Nephron progenitor cell (in vitro differentiated cells): ENCODE measurements at regions not wholly inside any gene's neighbourhood (a gene's known extent, or its start where the extent isn't known, plus 50 kb on each side); places are given as distances from the start of the nearest gene placed in this dataset.

Experiments
- DNase-seq: peaks from one replicate; pipeline ENCODE4 v3.0.0; 2021
- H3K27ac Mint-ChIP-seq: 2 replicates; pipeline ENCODE4 v1.8.0; 2021; ENCODE audit warnings: mild to moderate bottlenecking, moderate library complexity, mixed read lengths
- H3K27me3 Mint-ChIP-seq: 2 replicates; pipeline ENCODE4 v1.8.0; 2021; ENCODE audit warnings: mild to moderate bottlenecking, low read depth, mixed read lengths; ENCODE audit not compliant: poor library complexity
- H3K36me3 Mint-ChIP-seq: 2 replicates; pipeline ENCODE4 v1.8.0; 2021; ENCODE audit warnings: low read depth, mixed read lengths
- H3K4me1 Mint-ChIP-seq: 2 replicates; pipeline ENCODE4 v1.8.0; 2021; ENCODE audit warnings: mixed read lengths
- H3K4me3 Mint-ChIP-seq: 2 replicates; pipeline ENCODE4 v1.8.0; 2021; ENCODE audit warnings: mild to moderate bottlenecking, moderate library complexity, mixed read lengths
- H3K9me3 Mint-ChIP-seq: 2 replicates; pipeline ENCODE4 v1.8.0; 2021; ENCODE audit warnings: mild to moderate bottlenecking, moderate library complexity, mixed read lengths
- CTCF ChIP-seq: fragments of 200-600 bp; sonication (generic); IDR thresholded peaks from 2 replicates; pipeline ENCODE4 v1.5.0; 2021; ENCODE audit warnings: antibody characterized with exemption

- H3K36me3 Mint-ChIP-seq: peaks cover 5% of the 10 kb centered on the region
- H3K4me1 Mint-ChIP-seq: no peaks in the 10 kb centered on the region
- TF ChIP-seq CTCF: no peak
- DNase-seq: no peak
- no peak overlapping the region for H3K27ac Mint-ChIP-seq
- peaks cover 10% of the 10 kb centered on the region for H3K9me3 Mint-ChIP-seq
- H3K27me3 Mint-ChIP-seq: peaks cover 8% of the 10 kb centered on the region
- H3K4me3 Mint-ChIP-seq: no peak overlapping the region
Measured at GRCh38 chr18:73782405-73782804, 365.2 kb downstream of the FBXO15 start.

- H3K4me3 Mint-ChIP-seq: no peak overlapping the region
- no peak for TF ChIP-seq CTCF
- peaks cover 1% of the 10 kb centered on the region for H3K4me1 Mint-ChIP-seq
- peaks cover 3% of the 10 kb centered on the region for H3K9me3 Mint-ChIP-seq
- DNase-seq: no peak
- peaks cover 4% of the 10 kb centered on the region for H3K27me3 Mint-ChIP-seq
- H3K36me3 Mint-ChIP-seq: no peaks in the 10 kb centered on the region
- no peak overlapping the region for H3K27ac Mint-ChIP-seq
Measured at GRCh38 chr18:73780218-73780617, 367.4 kb downstream of the FBXO15 start.

GRCh38 chr18:73778032-73778359, 369.6 kb downstream of the FBXO15 start:
- Mint-ChIP-seq H3K4me3 (no peak overlapping the region), H3K36me3 (no peaks in the 10 kb centered on the region), H3K27ac (no peak overlapping the region), H3K4me1 (peaks cover 13% of the 10 kb centered on the region), H3K9me3 (no peaks in the 10 kb centered on the region), H3K27me3 (peaks cover 4% of the 10 kb centered on the region)
- no peak for TF ChIP-seq CTCF
- no peak for DNase-seq

GRCh38 chr18:73777356-73778031, 370.1 kb downstream of the FBXO15 start:
- DNase-seq: no peak
- Mint-ChIP-seq H3K4me3 (no peak overlapping the region), H3K36me3 (no peaks in the 10 kb centered on the region), H3K27me3 (peaks cover 4% of the 10 kb centered on the region), H3K27ac (no peak overlapping the region), H3K9me3 (no peaks in the 10 kb centered on the region), H3K4me1 (peaks cover 13% of the 10 kb centered on the region)
- TF ChIP-seq CTCF: no peak

GRCh38 chr18:73774811-73775509, 372.7 kb downstream of the FBXO15 start:
- H3K36me3 Mint-ChIP-seq: no peaks in the 10 kb centered on the region
- DNase-seq: peak; percentile 39
- H3K4me3 Mint-ChIP-seq: no peak overlapping the region
- no peak for TF ChIP-seq CTCF
- no peaks in the 10 kb centered on the region for H3K27me3 Mint-ChIP-seq
- H3K27ac Mint-ChIP-seq: no peak overlapping the region
- peaks cover 13% of the 10 kb centered on the region for H3K4me1 Mint-ChIP-seq
- no peaks in the 10 kb centered on the region for H3K9me3 Mint-ChIP-seq

GRCh38 chr18:73768043-73768442, 379.6 kb downstream of the FBXO15 start:
- H3K4me1 Mint-ChIP-seq: peaks cover 17% of the 10 kb centered on the region
- H3K27me3 Mint-ChIP-seq: no peaks in the 10 kb centered on the region
- peaks cover 5% of the 10 kb centered on the region for H3K36me3 Mint-ChIP-seq
- H3K9me3 Mint-ChIP-seq: peaks cover 4% of the 10 kb centered on the region
- no peak overlapping the region for H3K27ac Mint-ChIP-seq
- no peak for TF ChIP-seq CTCF
- no peak overlapping the region for H3K4me3 Mint-ChIP-seq
- DNase-seq: no peak
